Natural killer cell (primary cell): ENCODE measurements at regions not wholly inside any gene's neighbourhood (a gene's known extent, or its start where the extent isn't known, plus 50 kb on each side); places are given as distances from the start of the nearest gene placed in this dataset.
"Not testable (repeated sequence)": the region's sequence is repeated elsewhere in the genome, so short reads cannot be mapped to it uniquely, and the experiment has no call there.

ENCODE experiments used
- ATAC-seq, 3 donors: fragments of 150-1000 bp in 2 of 3; fragments of 200-7000 bp in 1 of 3; cut with Tn5 transposase; 1 replicate in 1 of 3; 2 replicates in 2 of 3; pipeline ENCODE4 v1.10.0; 2021; ENCODE audit warnings: mild to moderate bottlenecking in 2 of 3, moderate library complexity in 2 of 3
- DNase-seq, 2 donors: peaks; one replicate each; pipeline versions ENCODE4 v3.0.0 to v3.0.0-alpha.2; 2013 to 2021; ENCODE audit warnings: mixed read lengths in 1 of 2
- H3K27ac ChIP-seq: one replicate; pipeline ENCODE4 v1.5.1; 2013; ENCODE audit warnings: mild to moderate bottlenecking, low read length
- H3K27me3 ChIP-seq: one replicate; pipeline ENCODE4 v1.6.1; 2013; ENCODE audit warnings: low read length; ENCODE audit not compliant: control insufficient read depth, insufficient read depth
- H3K36me3 ChIP-seq: one replicate; pipeline ENCODE4 v1.6.1; 2013; ENCODE audit warnings: low read length; ENCODE audit not compliant: control insufficient read depth, insufficient read depth
- H3K4me1 ChIP-seq: one replicate; pipeline ENCODE4 v1.6.1; 2013; ENCODE audit warnings: low read length; ENCODE audit not compliant: control insufficient read depth, insufficient read depth
- H3K4me3 ChIP-seq: one replicate; pipeline ENCODE4 v1.5.1; 2013; ENCODE audit warnings: low read length
- H3K9me3 ChIP-seq: one replicate; pipeline ENCODE4 v1.6.1; 2013; ENCODE audit warnings: low read length; ENCODE audit not compliant: control insufficient read depth, insufficient read depth
- H3K27ac Mint-ChIP-seq, 2 donors: one replicate each; pipeline ENCODE4 v1.8.0; 2022; ENCODE audit warnings: mild to moderate bottlenecking in 2 of 2, mixed read lengths in 2 of 2, moderate library complexity in 1 of 2
- H3K27me3 Mint-ChIP-seq, 2 donors: one replicate each; pipeline ENCODE4 v1.8.0; 2022; ENCODE audit warnings: low read depth in 2 of 2, mixed read lengths in 2 of 2
- H3K36me3 Mint-ChIP-seq: one replicate; pipeline ENCODE4 v1.8.0; 2022; ENCODE audit warnings: mixed read lengths
- H3K4me1 Mint-ChIP-seq, 2 donors: one replicate each; pipeline ENCODE4 v1.8.0; 2022; ENCODE audit warnings: mixed read lengths in 2 of 2
- H3K4me3 Mint-ChIP-seq: one replicate; pipeline ENCODE4 v1.8.0; 2022; ENCODE audit warnings: mild to moderate bottlenecking, moderate library complexity, mixed read lengths
- H3K9me3 Mint-ChIP-seq, 2 donors: one replicate each; pipeline ENCODE4 v1.8.0; 2022; ENCODE audit warnings: mixed read lengths in 2 of 2
- WGBS: methylation state at CpG from one replicate; pipeline ENCODE4 v1.1.7; 2013; ENCODE audit warnings: missing lambda C conversion rate; ENCODE audit not compliant: insufficient coverage; 5-methylcytosine and 5-hydroxymethylcytosine counted together
- intact Hi-C: fragments of 100-400 bp; cut with micrococcal nuclease; formaldehyde crosslinking; loops from one replicate; pipeline ENCODE4 v1.14.2; 2022
- TF ChIP-seq, protein P1 (sequence below): fragments of 200-600 bp; IDR thresholded peaks from one replicate; pipeline ENCODE4 v1.8.0; 2022; ENCODE audit warnings: antibody characterized with exemption

DNA sequence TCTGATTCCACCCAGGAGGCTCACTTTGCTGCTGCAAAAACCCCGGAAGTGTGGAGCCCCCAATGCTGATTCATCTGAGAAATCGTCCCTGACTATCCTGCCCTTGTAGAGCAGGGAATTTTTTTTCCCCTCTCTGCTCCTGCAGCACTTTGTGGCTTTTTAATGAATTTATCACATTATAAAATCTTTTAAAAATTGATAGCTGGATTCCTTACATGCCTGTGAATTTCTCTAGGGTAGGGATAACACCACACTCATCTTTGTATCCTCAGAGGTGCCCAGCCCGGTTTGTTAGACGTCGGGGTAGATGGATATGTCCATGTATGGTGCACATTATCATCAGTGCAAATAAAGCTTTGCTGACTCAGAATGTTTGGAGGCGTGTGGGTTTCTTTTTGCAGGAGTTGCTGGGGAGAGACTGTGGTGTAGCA lies 185.7 kb downstream of the STK31 start:
- intact Hi-C loops: no loop called here
- peak overlapping the region; percentile 75 for H3K4me3 Mint-ChIP-seq
- TF ChIP-seq, protein P1, sequence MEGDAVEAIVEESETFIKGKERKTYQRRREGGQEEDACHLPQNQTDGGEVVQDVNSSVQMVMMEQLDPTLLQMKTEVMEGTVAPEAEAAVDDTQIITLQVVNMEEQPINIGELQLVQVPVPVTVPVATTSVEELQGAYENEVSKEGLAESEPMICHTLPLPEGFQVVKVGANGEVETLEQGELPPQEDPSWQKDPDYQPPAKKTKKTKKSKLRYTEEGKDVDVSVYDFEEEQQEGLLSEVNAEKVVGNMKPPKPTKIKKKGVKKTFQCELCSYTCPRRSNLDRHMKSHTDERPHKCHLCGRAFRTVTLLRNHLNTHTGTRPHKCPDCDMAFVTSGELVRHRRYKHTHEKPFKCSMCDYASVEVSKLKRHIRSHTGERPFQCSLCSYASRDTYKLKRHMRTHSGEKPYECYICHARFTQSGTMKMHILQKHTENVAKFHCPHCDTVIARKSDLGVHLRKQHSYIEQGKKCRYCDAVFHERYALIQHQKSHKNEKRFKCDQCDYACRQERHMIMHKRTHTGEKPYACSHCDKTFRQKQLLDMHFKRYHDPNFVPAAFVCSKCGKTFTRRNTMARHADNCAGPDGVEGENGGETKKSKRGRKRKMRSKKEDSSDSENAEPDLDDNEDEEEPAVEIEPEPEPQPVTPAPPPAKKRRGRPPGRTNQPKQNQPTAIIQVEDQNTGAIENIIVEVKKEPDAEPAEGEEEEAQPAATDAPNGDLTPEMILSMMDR: no peak
- 51% methylated on average over 6 of the region's 6 CpGs for WGBS
- peaks cover 19% of the 10 kb centered on the region for H3K4me1 ChIP-seq
- peak overlapping the region in 1 of 2 donors; percentile 62 for H3K27ac Mint-ChIP-seq
- peaks cover 0 to 2% of the 10 kb centered on the region in 2 donors for H3K27me3 Mint-ChIP-seq
- H3K4me1 Mint-ChIP-seq: peaks cover 27 to 35% of the 10 kb centered on the region in 2 donors
- H3K9me3 ChIP-seq: no peaks in the 10 kb centered on the region
- H3K4me3 ChIP-seq: no peak overlapping the region
- H3K36me3 ChIP-seq: no peaks in the 10 kb centered on the region
- no peaks in the 10 kb centered on the region for H3K36me3 Mint-ChIP-seq
- H3K27me3 ChIP-seq: no peaks in the 10 kb centered on the region
- ATAC-seq (no peak), DNase-seq (no peak)
- no peaks in the 10 kb centered on the region for H3K9me3 Mint-ChIP-seq
- no peak overlapping the region for H3K27ac ChIP-seq

DNA sequence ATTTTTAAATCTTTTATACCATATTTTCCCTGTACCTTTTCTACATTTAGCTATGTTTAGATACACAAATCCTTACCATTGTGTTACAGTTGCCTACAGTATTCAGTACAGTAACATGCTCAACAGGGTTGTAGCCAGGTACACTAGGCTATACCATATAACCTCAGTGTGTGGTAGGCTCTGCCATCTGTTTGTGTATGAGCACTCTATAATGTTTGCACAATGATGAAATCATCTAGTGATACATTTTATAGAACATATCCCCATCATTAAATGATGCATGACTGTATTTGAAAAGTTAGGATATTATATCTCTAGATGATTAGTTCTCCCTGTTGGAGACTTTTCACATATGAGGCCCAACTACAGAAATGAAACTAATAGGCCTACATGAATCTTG lies 188.6 kb downstream of the STK31 start:
- Histone ChIP-seq H3K4me3 (no peak overlapping the region), H3K27me3 (no peaks in the 10 kb centered on the region), H3K4me1 (peaks cover 19% of the 10 kb centered on the region), H3K9me3 (no peaks in the 10 kb centered on the region), H3K27ac (no peak overlapping the region), H3K36me3 (no peaks in the 10 kb centered on the region)
- H3K27me3 Mint-ChIP-seq: no peaks in the 10 kb centered on the region
- TF ChIP-seq, protein P1: no peak
- peaks cover 23 to 26% of the 10 kb centered on the region in 2 donors for H3K4me1 Mint-ChIP-seq
- intact Hi-C loops: no loop called here
- H3K4me3 Mint-ChIP-seq: no peak overlapping the region
- H3K36me3 Mint-ChIP-seq: no peaks in the 10 kb centered on the region
- DNase-seq (no peak), ATAC-seq (no peak)
- H3K9me3 Mint-ChIP-seq: no peaks in the 10 kb centered on the region
- H3K27ac Mint-ChIP-seq: no peak overlapping the region

DNA sequence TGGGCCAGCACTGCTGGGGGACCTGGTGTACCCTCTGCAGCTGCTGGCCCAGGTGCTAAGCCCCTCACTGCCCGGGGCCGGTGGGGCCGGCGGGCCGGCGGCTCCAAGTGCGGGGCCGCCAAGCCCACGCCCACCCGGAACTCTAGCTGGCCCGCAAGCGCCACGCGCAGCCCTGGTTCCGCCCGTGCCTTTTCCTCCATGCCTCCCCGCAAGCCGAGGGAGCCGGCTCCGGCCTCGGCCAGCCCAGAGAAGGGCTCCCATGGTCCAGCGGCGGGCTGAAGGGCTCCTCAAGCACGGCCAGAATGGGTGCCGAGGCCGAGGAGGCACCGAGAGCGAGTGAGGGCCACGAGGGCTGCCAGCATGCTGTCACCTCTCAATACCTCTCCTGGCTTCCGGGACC lies 194.9 kb downstream of the STK31 start:
- H3K4me3 Mint-ChIP-seq, H3K4me3 ChIP-seq, H3K4me1 ChIP-seq, H3K36me3 ChIP-seq, H3K27me3 ChIP-seq, intact Hi-C loops, DNase-seq, H3K36me3 Mint-ChIP-seq, ATAC-seq, H3K27ac Mint-ChIP-seq, H3K4me1 Mint-ChIP-seq, H3K9me3 ChIP-seq, H3K9me3 Mint-ChIP-seq, H3K27ac ChIP-seq: not testable (repeated sequence)
- peaks cover 3 to 28% of the 10 kb centered on the region in 2 donors for H3K27me3 Mint-ChIP-seq
- WGBS: 96% methylated on average over 30 of the region's 30 CpGs

DNA sequence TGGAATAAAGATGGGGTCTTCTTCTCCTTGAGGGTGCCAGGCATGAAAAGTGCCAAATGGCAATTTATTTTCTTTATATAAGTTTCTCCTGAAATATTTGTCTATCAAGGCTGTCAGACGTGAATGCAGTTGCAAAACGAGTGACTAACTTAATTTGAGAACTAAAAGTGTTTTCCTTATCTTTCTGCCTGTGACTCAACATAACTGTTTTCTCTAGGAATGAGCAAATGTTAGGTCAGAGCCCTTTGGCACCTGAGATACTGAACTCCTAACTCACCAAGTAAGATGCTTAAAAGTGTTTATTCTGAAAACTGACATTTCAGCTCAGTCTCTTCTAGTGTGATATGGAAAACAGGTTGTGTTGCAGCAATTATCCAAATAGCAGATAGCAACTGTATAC lies 197.0 kb downstream of the STK31 start:
- Histone ChIP-seq H3K4me3 (no peak overlapping the region), H3K4me1 (no peaks in the 10 kb centered on the region), H3K27me3 (no peaks in the 10 kb centered on the region), H3K9me3 (no peaks in the 10 kb centered on the region), H3K27ac (no peak overlapping the region), H3K36me3 (no peaks in the 10 kb centered on the region)
- DNase-seq: no peak
- Mint-ChIP-seq H3K9me3 (no peaks in the 10 kb centered on the region), H3K27me3 (peaks cover 3 to 28% of the 10 kb centered on the region in 2 donors), H3K4me1 (no peaks in the 10 kb centered on the region), H3K4me3 (no peak overlapping the region), H3K27ac (no peak overlapping the region), H3K36me3 (no peaks in the 10 kb centered on the region)
- WGBS: 69% methylated on average over 2 of the region's 2 CpGs
- intact Hi-C loops: no loop called here
- no peak for ATAC-seq
- TF ChIP-seq, protein P1: no peak
